CD4-positive, alpha-beta memory T cell (primary cell): ENCODE measurements at regions not wholly inside any gene's neighbourhood (a gene's known extent, or its start where the extent isn't known, plus 50 kb on each side); places are given as distances from the start of the nearest gene placed in this dataset.

Experiments
- CTCF ChIA-PET: fragments of 350-600 bp; sonication (Branson Sonifier 250); formaldehyde crosslinking; loops from one replicate; lab custom pipeline; 2021; ENCODE audit warnings: inconsistent platforms; ENCODE audit not compliant: partially characterized antibody; lab: Charles Lee
- POLR2A ChIA-PET: fragments of 350-600 bp; sonication (Branson Sonifier 250); formaldehyde crosslinking; loops from one replicate; lab custom pipeline; 2021; ENCODE audit not compliant: partially characterized antibody; lab: Charles Lee
- DNase-seq, 5 donors: peaks; one replicate each; pipeline versions ENCODE4 v3.0.0 to v3.0.0-alpha.2; 2020 to 2022; ENCODE audit warnings: mixed read lengths in 1 of 5
- H3K27ac ChIP-seq: one replicate; pipeline ENCODE4 v1.7.0; 2013; ENCODE audit warnings: low read depth, low read length
- H3K27me3 ChIP-seq: 2 replicates; pipeline ENCODE4 v1.7.0; 2013; ENCODE audit warnings: mild to moderate bottlenecking, low read length, moderate library complexity; ENCODE audit not compliant: insufficient read depth
- H3K36me3 ChIP-seq: 2 replicates; pipeline ENCODE4 v1.7.0; 2013; ENCODE audit warnings: mild to moderate bottlenecking, low read length, moderate library complexity; ENCODE audit not compliant: insufficient read depth
- H3K4me1 ChIP-seq: 2 replicates; pipeline ENCODE4 v1.7.0; 2013; ENCODE audit warnings: mild to moderate bottlenecking, low read length, moderate library complexity; ENCODE audit not compliant: insufficient read depth
- H3K4me3 ChIP-seq, 2 donors: one replicate each; pipeline ENCODE4 v1.7.0; 2013; ENCODE audit warnings: low read length in 2 of 2, mild to moderate bottlenecking in 1 of 2
- H3K9me3 ChIP-seq, 2 donors: one replicate each; pipeline ENCODE4 v1.7.0; 2013; ENCODE audit warnings: low read length in 2 of 2, control low read depth in 1 of 2; ENCODE audit not compliant: control insufficient read depth in 1 of 2
- H3K27ac Mint-ChIP-seq, 7 donors: one replicate each; pipeline ENCODE4 v1.8.0; 2020 to 2021; ENCODE audit warnings: mixed read lengths in 7 of 7, mild to moderate bottlenecking in 6 of 7, inconsistent platforms in 3 of 7, moderate library complexity in 3 of 7
- H3K27me3 Mint-ChIP-seq, 2 donors: one replicate each; pipeline ENCODE4 v1.8.0; 2020 to 2021; ENCODE audit warnings: mixed read lengths in 2 of 2
- H3K36me3 Mint-ChIP-seq, 2 donors: one replicate each; pipeline ENCODE4 v1.8.0; 2020 to 2021; ENCODE audit warnings: mixed read lengths in 2 of 2, inconsistent platforms in 1 of 2, mild to moderate bottlenecking in 1 of 2
- H3K4me1 Mint-ChIP-seq, 4 donors: one replicate each; pipeline ENCODE4 v1.8.0; 2020 to 2021; ENCODE audit warnings: mixed read lengths in 4 of 4, mild to moderate bottlenecking in 1 of 4
- H3K4me3 Mint-ChIP-seq, 8 donors: one replicate each; pipeline ENCODE4 v1.8.0; 2020 to 2021; ENCODE audit warnings: mixed read lengths in 8 of 8, mild to moderate bottlenecking in 7 of 8, moderate library complexity in 6 of 8, inconsistent platforms in 3 of 8
- H3K9me3 Mint-ChIP-seq, 8 donors: one replicate each; pipeline ENCODE4 v1.8.0; 2020 to 2021; ENCODE audit warnings: mixed read lengths in 8 of 8, mild to moderate bottlenecking in 5 of 8, inconsistent platforms in 3 of 8, moderate library complexity in 1 of 8
- intact Hi-C: fragments of 100-400 bp; cut with micrococcal nuclease; formaldehyde crosslinking; loops from one replicate; pipeline ENCODE4 v1.15.1; 2023

GRCh38 chr4:184315675-184316359, 98.1 kb upstream of the ENPP6 start:
- H3K4me1 Mint-ChIP-seq: peaks cover 2 to 9% (median 8%) of the 10 kb centered on the region in 4 donors

DNA sequence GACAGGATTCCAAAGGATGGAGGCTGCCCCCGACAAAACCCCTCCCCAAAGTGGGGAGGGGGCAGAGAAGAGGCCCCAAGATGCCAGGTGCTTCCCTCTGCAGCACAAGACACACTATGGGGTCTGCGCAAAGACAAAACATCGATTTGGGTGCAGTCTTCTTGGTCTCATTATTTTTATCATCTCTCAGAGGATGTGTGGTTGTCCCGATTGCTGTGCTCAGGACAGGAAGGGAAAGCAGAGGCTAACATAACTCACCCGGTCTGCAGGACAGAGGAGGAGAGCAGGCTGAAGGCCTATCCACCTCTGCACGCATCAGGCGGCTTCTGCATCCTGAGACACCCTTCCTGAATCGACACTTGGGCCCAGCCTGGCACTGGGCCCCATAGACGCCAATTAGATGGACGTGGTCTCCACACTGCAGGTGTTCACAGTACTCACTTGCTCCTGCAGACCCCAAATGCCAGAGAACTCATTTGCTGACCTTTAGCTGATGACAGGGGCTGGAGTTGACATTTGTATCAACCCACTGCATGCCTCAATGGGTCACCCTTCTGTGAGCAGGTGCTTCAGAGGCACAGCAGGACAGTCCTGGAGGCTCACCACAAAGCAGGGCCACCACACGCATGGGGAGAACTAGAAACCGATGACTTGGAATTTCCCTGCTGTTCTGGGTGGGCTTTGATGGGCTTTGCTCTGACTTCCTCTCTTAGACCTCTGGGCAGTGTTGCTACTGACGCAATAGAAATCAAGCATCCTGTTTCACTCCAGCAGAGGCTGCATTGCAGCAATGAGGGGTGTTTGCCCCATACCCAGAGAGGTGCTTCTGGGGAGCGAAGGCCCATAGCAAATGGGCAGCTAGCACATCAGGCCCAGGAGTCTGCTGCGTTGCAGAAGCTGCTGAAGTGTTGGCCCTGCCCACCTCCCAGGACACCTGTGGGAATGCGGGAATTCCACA, 96.3 kb upstream of the ENPP6 start:
- no peaks in the 10 kb centered on the region for H3K9me3 Mint-ChIP-seq
- H3K27ac Mint-ChIP-seq: peak overlapping the region in 1 of 7 donors; percentile 44
- no peak overlapping the region for H3K27ac ChIP-seq
- CTCF ChIA-PET: no interaction called here
- intact Hi-C loops: no loop called here
- no peak for DNase-seq
- no peaks in the 10 kb centered on the region for H3K36me3 ChIP-seq
- no peaks in the 10 kb centered on the region for H3K9me3 ChIP-seq
- no peak overlapping the region for H3K4me3 ChIP-seq
- no peak overlapping the region for H3K4me3 Mint-ChIP-seq
- H3K36me3 Mint-ChIP-seq: no peaks in the 10 kb centered on the region
- peaks cover 18 to 28% (median 24%) of the 10 kb centered on the region in 4 donors for H3K4me1 Mint-ChIP-seq
- POLR2A ChIA-PET: no interaction called here
- no peaks in the 10 kb centered on the region for H3K27me3 Mint-ChIP-seq
- H3K4me1 ChIP-seq: peaks cover 15% of the 10 kb centered on the region
- H3K27me3 ChIP-seq: no peaks in the 10 kb centered on the region

More at GRCh38 chr4:184315675-184316359, 98.1 kb upstream of the ENPP6 start:
- Mint-ChIP-seq H3K36me3 (no peaks in the 10 kb centered on the region), H3K27ac (no peak overlapping the region), H3K27me3 (no peaks in the 10 kb centered on the region), H3K4me3 (no peak overlapping the region), H3K9me3 (no peaks in the 10 kb centered on the region)
- no peak overlapping the region for H3K27ac ChIP-seq
- H3K36me3 ChIP-seq: no peaks in the 10 kb centered on the region
- DNase-seq: no peak
- no peak overlapping the region for H3K4me3 ChIP-seq
- peaks cover under 1% of the 10 kb centered on the region for H3K4me1 ChIP-seq
- intact Hi-C loops: no loop called here
- ChIA-PET POLR2A (no interaction called here), CTCF (no interaction called here)
- no peaks in the 10 kb centered on the region for H3K9me3 ChIP-seq
- no peaks in the 10 kb centered on the region for H3K27me3 ChIP-seq

DNA sequence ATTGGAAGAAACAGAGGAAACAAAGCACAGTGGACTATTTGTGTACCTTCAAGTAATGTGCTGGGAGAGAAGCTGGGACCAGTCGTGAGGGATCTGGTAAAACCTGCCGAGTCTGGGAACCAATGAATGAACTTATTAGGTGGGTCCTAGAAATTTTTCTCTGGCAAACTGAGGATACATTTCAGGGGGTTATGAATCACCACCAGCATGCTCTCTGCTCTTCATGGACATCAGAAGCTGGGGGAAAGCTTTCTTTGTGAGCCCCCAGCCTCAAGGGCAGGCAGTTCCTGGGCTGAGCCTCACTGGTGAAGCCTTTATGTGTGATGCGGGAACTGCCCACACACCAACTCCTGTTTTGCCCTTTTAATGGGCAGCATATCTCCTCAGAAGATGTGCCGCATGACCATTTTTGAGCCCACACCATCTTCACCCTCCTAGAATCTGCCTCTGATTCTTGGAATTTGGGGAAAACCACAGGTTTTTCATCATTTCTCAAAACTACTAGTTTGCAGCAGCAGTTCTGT, 95.4 kb upstream of the ENPP6 start:
- intact Hi-C loops: no loop called here
- H3K4me3 Mint-ChIP-seq: no peak overlapping the region
- H3K9me3 Mint-ChIP-seq: no peaks in the 10 kb centered on the region

DNA sequence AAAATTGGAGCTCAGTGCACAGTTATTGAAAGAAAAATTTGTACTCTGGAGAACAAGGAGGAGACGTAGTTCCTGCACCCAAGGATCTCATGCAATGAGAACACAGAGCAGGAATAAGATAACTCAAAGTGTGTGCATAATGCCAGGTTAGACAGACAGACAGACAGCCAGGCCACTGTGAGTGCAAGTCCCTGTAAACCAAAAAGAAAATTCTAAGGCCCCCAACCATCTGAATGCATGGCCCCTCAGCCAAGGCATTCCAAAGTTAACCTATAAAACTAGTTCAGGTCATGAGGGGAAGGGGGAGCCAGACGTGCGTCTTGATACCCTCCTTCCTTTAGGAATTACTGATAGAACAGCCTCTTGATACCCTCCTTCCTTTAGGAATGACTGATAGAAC, 94.5 kb upstream of the ENPP6 start:
- Mint-ChIP-seq H3K4me3 (no peak overlapping the region), H3K9me3 (no peaks in the 10 kb centered on the region), H3K36me3 (no peaks in the 10 kb centered on the region), H3K4me1 (peaks cover 18 to 29% (median 24%) of the 10 kb centered on the region in 4 donors), H3K27ac (no peak overlapping the region), H3K27me3 (no peaks in the 10 kb centered on the region)
- POLR2A ChIA-PET: no interaction called here
- no peak for DNase-seq
- H3K27me3 ChIP-seq: no peaks in the 10 kb centered on the region
- CTCF ChIA-PET: interaction anchor here (1.0 to 2.4 kb wide), 4 partner anchors 41 to 222 kb away, joined by 4 to 8 read pairs (median 4); no protein-coding TSS in a partner anchor
- H3K27ac ChIP-seq: no peak overlapping the region
- no peaks in the 10 kb centered on the region for H3K9me3 ChIP-seq
- H3K36me3 ChIP-seq: no peaks in the 10 kb centered on the region
- H3K4me3 ChIP-seq: no peak overlapping the region
- peaks cover 15% of the 10 kb centered on the region for H3K4me1 ChIP-seq
- intact Hi-C loops: no loop called here

More for the DNA sequence above, 95.4 kb upstream of the ENPP6 start:
- ChIA-PET POLR2A (no interaction called here), CTCF (interaction anchor here (1.4 kb wide), 1 partner anchor 49 kb away, joined by 4 read pairs; no protein-coding TSS in a partner anchor)
- H3K27ac Mint-ChIP-seq: peak overlapping the region in 1 of 7 donors; percentile 48
- Histone ChIP-seq H3K4me3 (no peak overlapping the region), H3K4me1 (peaks cover 15% of the 10 kb centered on the region), H3K9me3 (no peaks in the 10 kb centered on the region), H3K36me3 (no peaks in the 10 kb centered on the region), H3K27me3 (no peaks in the 10 kb centered on the region), H3K27ac (no peak overlapping the region)
- no peaks in the 10 kb centered on the region for H3K36me3 Mint-ChIP-seq
- H3K27me3 Mint-ChIP-seq: no peaks in the 10 kb centered on the region
- no peak for DNase-seq
- peaks cover 18 to 29% (median 24%) of the 10 kb centered on the region in 4 donors for H3K4me1 Mint-ChIP-seq

DNA sequence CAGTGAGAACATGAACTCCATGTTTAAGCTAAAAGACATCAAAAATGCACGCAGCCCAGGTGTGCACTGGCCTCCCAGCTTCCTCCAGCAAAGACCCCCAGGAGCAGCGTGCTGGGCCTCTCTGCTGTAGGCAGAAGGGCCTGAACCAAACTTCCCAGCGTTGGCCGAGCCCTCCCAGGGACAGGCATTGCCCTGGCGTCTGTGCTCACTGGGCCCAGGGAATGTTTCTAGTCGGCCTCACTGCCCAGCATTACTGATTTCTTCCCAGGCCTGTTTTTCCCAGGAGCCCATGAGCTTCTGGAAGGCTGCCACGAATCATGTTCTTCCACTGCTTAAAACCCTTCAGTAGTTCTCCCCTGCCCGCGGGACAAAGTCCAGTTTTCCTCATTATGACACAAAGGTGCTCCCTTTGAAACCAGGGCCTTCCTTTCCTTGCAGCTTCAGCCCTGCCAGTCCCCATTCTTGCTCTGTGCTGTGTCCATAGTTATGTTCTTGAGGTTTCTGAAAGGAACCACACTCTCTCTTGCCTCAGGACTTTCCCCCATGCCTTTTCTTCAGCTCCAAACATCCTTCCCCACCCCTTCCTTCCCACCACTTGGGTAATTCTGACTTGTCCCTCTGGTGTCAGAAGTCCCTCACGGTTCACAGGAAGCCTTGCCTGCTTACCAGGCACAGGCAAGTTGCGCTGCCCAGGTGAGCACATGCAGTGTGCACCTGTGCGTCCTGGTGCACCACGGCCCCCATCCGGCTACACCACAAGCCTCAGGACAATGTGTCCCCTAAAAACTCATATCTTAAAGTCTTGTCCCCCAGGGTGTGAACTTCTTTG, 93.4 kb upstream of the ENPP6 start:
- ChIA-PET CTCF (interaction anchor here (0.7 to 2.4 kb wide), 6 partner anchors 42 to 226 kb away, joined by 3 to 8 read pairs (median 4); no protein-coding TSS in a partner anchor), POLR2A (interaction anchor here (1.0 to 2.8 kb wide), 4 partner anchors 29 to 337 kb away, joined by 3 to 11 read pairs (median 8); no protein-coding TSS in a partner anchor)
- intact Hi-C loops: loop anchor here (1.0 to 2.0 kb wide), 5 partner anchors 47 to 338 kb away; partner anchors contain the start of genes CASP3, IRF2 and PRIMPOL
- H3K4me1 Mint-ChIP-seq: peaks cover 18 to 29% (median 24%) of the 10 kb centered on the region in 4 donors
- Histone ChIP-seq H3K4me1 (peaks cover 15% of the 10 kb centered on the region), H3K36me3 (no peaks in the 10 kb centered on the region), H3K27me3 (no peaks in the 10 kb centered on the region), H3K9me3 (no peaks in the 10 kb centered on the region), H3K4me3 (no peak overlapping the region), H3K27ac (no peak overlapping the region)
- H3K36me3 Mint-ChIP-seq: no peaks in the 10 kb centered on the region
- H3K4me3 Mint-ChIP-seq: peak overlapping the region in 2 of 8 donors; percentile 17 to 52
- H3K27me3 Mint-ChIP-seq: no peaks in the 10 kb centered on the region
- no peaks in the 10 kb centered on the region for H3K9me3 Mint-ChIP-seq
- DNase-seq: no peak
- peak overlapping the region in 5 of 7 donors; percentile 12 to 86 (median 34) for H3K27ac Mint-ChIP-seq

DNA sequence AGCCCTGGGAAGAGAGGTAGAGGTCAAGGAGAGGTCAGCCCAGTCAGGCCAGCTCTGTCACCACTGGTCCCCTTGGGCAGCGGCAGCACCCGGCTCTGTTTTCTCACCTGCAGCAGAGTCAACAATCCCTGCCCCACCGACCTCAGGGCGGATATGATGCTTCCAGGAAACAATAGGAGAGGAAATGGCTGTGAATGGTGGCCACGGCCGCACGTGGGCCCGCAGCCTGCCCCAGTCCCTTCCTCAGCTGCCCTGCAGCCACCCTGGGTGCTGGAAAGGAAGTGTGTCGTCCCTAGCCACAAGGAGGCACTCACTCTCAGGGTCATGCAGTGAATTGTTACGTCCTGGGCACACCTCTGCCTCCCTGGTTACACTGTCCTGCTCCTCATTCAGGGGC, 92.5 kb upstream of the ENPP6 start:
- Mint-ChIP-seq H3K36me3 (no peaks in the 10 kb centered on the region), H3K27ac (peak overlapping the region; percentile 17 to 94 (median 71)), H3K9me3 (no peaks in the 10 kb centered on the region), H3K4me1 (peaks cover 18 to 29% (median 24%) of the 10 kb centered on the region in 4 donors), H3K4me3 (peak overlapping the region in 7 of 8 donors; percentile 27 to 63 (median 53)), H3K27me3 (no peaks in the 10 kb centered on the region)
- CTCF ChIA-PET: interaction anchor here (1.4 to 2.4 kb wide), 5 partner anchors 16 to 227 kb away, joined by 3 to 8 read pairs (median 5); no protein-coding TSS in a partner anchor
- Histone ChIP-seq H3K27ac (no peak overlapping the region), H3K9me3 (no peaks in the 10 kb centered on the region), H3K27me3 (no peaks in the 10 kb centered on the region), H3K4me1 (peaks cover 15% of the 10 kb centered on the region), H3K36me3 (no peaks in the 10 kb centered on the region), H3K4me3 (no peak overlapping the region)
- intact Hi-C loops: loop anchor here (1.0 to 2.0 kb wide), 5 partner anchors 46 to 339 kb away; partner anchors contain the start of genes CASP3, IRF2 and PRIMPOL
- POLR2A ChIA-PET: interaction anchor here (1.7 to 2.8 kb wide), 3 partner anchors 28 to 46 kb away, joined by 8 to 11 read pairs (median 9); no protein-coding TSS in a partner anchor
- peak; percentile 46 to 61 (median 48) for DNase-seq
